ENCODE measurements at regions not wholly inside any gene's neighbourhood (a gene's known extent, or its start where the extent isn't known, plus 50 kb on each side); places are given as distances from the start of the nearest gene placed in this dataset.
A peak's percentile ranks its signal among the peaks of the same experiment; 100 is the strongest.

DNA sequence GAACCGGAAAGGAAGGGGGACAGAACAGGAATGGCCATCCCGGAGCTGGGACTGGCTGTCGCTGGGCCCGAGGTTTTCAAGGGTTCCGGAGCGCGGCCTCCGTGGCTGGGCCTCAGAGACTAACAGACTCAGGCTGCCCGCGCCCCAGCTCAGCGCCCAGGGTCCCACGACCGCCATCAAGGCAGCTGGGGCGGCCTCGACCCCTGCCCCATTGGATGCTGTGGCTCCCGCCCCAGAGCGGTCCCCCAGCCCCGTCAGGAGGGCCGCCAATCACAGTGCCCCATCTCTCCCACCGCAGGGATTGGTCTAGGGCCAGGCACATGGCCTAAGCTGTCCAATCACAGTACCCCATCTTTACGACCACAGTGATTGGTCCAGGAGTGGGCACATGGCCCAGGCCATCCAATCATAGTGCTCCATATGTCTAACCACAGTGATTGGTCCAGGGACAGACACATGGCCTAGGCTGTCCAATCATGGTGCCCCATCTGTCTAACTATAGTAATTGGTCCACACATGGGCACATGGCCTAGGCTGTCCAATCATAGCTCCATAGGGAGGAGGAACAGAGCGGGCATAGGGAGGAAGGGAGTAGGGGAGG, 105.3 kb upstream of the NKX1-1 start:
- DNase-seq (ENCODE audit: low read depth), result peak; percentile 8

DNA sequence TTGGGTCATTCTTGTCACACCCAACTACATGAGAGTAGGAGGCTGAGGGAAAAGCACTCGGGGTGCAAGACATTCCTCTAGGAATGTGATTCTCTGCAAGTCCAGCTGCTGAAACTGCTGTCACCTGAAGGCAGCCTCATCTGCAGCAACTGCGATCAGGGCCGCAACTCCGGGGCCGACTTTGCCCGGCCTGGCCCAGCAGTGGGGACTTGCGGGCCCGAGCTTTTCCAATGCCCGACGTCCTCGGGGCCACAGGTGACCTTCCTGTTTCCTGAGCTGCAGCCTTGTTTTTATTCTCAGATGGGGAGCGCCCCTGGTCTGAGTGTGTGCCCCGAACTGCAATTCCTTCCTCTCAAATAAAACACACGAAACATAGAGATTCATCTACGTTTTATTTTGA, 104.7 kb upstream of the NKX1-1 start:
- no peak for DNase-seq (ENCODE audit: low read depth)

DNA sequence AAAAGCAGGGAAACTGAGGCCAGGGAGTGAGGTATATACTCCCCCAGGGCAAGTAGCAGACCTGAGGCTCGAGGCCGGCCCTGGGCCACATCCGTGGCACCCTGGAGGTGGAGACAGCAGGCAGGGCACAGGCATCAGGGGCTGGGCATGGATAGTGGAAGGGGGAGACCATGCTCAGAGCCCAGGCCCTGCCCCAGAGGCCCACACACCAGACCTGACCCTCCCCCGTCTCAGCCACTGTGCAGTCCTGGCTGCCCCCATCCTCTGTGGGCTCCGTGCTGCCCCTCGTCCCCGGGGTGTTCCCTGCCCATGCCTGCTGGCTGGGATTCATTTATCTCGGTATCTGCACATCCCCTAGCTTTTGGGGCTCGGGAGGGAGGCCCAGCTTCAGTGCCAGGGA, 103.1 kb upstream of the NKX1-1 start:
- DNase-seq (ENCODE audit: low read depth), result no peak

DNA sequence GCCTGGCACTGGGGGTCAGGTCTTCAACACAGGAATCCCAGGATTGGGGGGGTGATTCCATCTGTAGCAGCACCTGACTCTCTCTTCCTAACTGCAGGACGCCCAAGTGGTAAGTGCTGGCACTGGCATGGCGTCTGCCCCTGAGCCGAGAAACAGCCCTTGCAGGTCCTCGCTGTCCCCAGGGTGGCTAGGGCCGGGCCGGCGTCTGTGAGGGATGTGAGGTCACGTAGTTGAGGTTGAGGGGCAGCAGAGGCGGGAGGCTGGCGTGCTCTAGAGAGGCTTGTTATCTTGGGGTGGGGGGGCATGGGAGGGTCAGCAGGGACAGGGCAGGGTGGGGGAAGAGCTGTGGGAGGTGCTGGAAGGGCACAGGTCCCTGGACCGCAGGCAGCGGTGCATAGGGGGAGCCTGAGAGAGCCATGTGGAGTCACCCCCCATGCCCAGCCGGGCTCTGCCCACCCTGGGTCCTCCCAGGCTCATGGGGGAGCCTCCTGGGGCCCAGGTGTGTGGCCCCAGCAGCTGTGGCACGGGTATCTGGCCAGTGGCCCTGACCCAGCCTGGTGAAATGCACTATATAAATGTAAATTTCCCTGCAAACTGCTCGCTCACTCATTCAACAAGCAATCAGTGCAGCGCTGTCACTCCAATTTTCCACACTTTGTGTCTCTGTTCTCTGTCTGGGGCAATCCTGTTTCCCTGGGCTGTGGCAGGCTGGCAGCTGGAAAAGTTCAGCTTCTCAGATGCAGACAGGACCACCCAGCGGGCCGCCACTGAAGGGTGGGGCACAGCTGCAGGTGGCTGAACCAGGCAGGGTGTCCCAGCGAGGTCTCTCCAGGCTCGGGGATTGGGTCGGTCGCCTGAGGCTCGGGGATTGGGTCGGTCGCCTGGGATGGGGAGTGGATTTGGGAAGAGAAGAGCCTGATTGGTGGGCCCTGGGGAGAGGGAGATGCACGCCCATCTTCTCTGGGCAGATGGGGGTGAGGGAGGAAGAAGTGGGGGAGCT, 102.2 kb upstream of the NKX1-1 start:
- DNase-seq (ENCODE audit: low read depth), result no peak

DNA sequence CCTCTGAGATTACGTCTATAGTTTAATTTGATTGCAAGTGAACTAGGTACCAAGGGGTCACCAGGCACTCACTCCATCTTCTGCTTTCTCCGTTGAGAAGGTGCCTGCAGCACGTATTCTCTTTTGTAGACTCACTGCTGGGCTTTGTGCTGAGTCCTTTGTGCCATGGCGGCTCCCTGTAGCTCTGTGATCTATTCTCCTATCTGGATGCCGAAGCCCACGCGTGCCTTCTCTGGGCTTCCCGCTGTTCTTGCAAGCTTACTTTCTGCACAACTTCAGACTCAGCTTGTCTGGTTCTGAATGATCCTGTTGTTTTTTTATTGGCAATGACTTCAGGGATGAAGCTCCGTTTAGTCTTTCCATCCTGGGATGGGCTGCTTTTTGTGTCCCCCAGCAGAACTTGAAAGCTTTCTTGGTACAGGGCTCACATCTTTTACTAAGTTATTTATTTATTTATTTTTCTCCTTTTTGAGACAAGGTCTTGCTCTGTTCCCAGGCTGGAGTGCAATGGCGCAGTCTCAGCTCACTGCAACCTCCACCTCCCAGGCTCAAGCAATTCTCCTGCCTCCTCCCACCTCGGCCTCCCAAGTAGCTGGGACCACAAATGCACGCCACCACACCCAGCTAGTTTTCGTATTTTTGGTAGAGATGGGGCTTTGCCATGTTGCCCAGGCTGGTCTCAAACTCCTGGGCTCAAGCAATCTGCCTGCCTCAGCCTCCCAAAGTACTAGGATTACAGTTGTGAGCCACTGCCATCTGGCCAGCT, 100.9 kb upstream of the NKX1-1 start:
- no peak for DNase-seq (ENCODE audit: low read depth)

DNA sequence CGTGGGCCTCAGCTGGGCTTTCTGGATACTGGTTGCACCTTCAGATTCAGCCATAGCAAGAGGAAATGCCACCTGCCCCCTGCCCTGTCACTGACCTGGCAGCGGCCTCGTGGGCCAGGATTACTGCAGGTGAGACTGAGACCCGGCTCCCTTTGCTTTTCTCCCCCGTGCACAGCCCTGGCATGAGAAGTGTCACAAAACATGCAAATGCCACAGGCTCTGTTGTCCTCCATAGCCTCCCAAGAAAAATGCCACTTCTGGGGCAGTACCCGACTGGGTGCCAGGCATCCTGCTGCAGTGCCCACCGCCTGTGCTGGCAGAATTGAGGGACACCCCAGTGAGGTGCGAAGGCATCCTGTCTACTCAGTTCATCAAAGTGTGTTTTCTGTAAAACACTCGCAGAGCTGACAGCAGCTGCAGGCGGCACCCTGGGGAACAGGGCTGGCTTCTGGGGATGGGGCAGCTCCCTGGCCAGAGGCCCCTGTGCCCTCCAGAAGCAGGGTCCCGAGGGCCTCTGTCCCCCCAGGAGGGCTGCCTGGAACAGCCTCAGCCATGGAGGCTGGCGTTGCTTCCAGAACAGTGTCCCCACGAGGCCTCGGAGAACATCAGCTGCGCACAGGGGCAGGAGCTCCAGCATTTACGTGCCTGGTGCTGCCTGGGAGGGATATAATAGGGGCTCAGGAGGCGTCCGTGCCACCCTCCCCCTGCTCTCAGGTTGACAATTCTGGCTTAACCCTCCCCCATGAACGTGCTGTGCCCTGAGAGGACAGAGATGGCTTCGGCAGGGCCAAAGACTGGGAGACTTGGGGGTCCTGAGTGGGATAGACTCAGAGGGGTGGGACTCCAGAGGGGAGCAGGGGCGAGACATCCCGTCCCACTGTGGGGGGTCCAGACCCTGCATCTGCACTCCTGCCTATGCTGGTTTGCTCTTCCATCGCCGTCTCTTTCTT, 99.5 kb upstream of the NKX1-1 start:
- DNase-seq (ENCODE audit: low read depth), result no peak

DNA sequence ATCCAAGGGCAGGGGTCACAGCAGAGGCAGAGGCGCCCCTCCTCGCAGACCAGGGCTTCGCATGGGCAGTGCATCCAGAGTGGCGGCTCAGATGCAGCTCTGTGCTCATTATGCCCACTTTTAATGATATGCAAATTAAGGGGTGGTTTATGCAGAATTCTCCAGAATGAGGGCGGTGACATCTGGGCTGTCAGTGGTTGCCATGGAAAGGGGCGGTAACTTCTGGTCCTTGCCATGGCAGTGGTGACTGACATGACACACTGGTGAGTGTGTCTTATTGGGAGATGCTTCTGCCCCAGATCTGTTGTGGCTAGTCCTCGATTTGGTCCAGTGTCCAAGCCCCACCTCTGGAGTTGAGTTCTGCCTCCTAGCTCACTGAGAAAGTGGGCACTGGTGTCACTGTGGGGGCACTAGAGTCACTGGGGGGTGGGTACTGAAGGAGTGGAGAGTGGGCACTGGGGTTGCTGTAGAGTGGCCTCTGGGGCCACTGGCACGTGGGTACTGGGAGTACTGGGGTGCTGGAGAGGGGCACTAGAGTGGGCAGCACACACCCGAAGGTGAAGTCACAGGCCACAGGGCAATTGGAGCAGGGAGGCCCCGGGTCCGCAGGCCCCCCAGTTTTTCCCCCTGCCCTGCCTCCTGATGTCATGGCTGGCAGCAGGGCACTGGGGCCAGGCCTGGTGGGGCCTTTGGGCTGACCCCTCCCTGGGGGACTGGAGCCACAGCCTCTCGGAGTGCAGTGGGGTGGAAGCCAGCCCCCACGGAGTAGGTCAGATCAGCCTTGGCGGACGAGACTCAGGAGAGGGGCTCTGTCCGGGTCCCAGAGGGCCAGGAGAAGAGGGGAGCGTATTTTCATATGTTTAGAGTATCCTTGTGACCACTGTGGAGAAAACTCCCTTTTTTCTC, 98.6 kb upstream of the NKX1-1 start:
- no peak for DNase-seq (ENCODE audit: low read depth)

DNA sequence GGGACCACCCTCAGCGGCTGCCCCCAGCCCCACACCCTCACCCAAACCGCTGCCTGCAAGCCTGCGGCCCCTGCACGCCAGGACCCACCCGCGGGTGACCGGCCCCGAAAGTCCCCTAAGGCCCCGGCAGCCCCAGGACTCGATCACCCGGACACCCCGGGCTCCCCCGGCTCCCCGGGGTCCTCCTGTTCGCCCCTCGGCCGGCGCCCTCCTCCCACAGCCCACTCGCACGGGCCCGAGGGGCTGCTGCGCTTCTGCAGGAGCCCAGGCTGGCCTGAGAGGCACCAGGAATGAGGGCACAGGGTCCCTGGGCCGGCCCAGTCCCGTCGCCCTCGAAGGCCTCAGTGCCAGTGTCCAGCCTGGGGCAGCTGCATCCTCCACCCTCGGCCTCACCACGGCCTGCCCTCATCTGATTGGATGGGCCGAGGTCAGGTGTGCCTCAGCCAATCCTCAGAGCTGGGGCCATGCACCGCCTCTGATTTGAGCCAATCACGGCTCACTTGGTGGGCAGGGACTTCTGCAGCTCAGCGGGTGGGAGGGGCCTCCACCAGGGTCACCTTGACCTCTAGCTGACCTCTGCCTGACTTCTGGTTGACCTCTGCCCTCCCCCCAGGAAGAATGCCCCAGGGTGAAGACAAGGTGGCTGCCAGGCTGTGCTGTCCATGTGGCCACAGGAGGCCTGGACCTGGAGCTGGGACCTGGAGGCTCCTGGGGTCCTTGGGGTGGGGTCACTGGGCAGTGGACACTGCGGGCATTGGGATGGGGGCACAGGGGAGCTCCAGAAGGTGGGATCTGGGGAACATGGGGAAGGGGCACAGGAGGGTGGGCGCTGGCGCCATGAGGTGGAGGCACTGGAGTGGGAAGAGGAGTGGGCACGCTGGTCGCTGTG, 97.6 kb upstream of the NKX1-1 start:
- no peak for DNase-seq (ENCODE audit: low read depth)

DNA sequence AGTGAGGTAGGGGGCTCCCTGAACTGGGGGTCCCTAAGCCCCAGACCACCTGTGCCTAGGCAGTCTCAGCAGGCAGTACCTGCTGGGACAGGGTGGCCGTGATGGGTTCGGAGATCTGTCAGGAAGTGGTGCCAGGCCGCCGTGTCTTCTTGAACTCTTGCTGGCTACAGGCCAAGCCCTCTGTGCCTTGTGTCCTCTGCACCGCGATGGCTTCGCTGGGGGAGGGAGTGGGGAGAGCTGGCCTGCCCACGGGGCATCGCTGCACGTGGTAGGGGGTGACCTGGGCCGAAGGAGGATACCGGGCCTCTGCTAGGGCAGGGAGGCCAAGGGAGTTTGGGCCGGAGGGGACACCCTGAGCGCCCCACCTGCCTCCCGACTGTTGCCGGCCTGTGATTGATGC, 96.7 kb upstream of the NKX1-1 start:
- DNase-seq (ENCODE audit: low read depth), result no peak

DNA sequence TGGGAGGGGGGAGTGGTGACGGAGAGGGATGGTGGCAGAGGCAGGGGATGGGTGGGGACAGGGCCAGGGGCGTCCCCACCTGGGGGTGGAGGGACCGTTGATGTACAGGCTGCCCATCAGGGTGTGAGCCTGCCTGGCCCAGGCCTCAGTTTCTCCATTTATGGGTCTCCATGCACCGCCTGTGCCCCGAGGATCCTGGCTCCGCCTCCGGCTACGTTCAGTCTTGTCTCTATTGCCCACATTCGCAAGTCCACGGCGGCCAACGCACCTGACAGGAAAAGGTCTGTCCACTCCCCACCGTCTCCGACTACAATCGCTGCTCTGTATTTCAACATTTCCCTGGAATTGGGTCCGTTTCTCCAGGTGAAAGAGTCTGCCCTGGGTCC, 96.3 kb upstream of the NKX1-1 start:
- no peak for DNase-seq (ENCODE audit: low read depth)

DNA sequence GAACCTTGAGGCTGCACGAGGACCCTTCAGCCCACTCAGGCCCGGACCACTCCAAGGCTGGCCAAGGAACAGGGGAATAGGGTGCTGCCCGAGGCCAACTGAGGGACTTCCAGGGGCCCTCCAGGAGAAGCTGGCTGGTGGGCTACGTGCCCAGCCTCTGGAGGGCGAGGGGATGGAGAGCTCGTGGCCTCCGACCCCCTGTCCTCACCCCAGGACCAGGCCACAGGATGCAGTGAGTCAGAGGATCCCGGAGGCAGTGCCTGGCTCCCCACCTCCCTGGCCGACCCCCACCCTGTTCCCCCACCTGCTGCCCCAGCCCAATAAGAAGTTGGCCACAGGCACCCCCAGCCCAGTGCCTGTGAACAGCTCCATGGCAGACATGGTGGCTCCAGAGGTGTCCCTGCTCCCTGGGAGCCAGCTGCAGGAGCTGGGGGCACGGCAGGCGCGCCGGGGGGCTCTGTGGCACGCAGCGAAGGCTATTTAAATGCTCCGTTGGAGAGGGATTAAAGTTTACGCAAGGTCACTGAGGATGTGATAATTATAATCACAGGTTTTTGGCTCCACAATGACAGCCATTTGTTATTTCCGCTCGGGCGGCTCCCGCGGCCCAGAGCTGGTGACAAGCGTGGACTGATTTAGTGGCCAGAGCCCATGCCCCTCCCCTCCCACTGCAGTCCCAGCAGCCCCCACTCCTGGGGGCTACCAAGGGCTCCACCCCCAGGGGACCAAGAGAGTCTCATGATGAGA, 95.7 kb upstream of the NKX1-1 start:
- no peak for DNase-seq (ENCODE audit: low read depth)

DNA sequence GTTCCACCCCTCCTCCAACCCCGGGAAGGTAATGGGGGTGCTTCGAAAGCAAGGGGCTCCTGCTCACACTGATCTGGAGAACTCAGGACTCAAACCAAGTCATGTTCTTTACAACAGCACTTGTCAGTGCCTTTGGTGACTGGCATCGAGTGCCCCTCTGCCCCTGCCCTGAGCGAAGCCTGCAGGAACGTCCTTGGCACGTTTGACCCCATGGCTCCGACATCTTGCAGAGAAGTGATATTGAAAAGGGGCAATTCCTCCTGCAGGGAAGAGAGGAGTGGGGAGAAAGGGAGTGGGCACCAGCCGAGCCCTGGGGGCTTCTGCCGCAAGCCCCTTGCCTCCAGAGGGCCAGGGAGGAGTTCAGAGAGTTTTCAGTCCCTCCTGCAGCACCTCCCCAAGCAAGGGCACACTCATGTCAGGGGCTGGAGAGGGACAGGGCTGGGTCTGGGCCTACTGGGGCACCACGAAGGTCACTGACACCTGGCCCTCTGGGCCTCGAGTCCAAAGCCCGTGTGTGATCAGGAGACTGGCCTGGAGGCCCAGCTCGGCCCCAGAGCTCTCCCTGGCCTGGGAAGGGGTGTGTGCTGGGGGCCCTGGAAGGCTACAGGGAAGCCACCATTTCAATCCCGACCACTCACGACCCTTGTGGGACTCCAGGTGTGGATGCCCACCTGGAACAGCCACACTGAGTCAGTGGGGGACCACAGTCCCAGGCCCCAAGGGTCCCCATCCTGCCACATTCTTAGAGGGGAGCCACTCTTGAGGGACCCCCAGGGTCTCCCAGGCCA, 94.9 kb upstream of the NKX1-1 start:
- DNase-seq (ENCODE audit: low read depth), result no peak

DNA sequence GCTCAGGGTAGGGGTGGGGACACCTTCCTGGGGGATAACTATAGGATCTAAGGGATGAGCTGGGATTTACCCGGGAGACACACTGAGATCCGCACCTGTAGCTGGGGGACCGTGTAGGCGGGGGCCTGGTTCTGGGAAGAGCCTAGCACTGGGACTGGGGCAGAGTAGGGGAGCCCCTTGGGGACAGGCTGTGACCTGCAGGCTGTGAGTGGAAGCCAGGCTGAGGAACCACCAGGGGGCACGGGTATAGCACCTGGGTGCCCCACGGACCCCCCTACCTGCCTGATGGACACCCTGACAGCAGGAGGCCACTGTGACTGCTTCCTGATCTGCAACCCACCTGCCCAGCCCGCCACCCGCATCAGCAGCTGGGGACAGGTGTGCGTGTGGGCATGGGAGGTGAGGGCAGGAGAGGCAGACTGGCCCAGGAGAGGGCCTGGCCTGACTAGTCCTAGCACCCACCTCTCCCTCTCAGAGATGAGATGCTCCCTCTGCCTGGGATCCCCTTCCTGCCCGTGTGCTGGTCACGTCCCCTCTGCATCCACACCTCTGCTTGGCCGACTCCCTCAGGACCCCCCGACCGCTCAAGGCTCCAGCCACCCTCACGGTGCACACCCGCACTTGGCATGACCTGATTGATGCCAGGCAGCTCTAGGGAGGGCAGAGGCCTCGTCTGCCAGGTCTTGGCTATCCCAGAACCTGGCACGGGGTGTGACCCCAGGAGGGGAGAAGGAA, 94.2 kb upstream of the NKX1-1 start:
- DNase-seq (ENCODE audit: low read depth), result no peak

DNA sequence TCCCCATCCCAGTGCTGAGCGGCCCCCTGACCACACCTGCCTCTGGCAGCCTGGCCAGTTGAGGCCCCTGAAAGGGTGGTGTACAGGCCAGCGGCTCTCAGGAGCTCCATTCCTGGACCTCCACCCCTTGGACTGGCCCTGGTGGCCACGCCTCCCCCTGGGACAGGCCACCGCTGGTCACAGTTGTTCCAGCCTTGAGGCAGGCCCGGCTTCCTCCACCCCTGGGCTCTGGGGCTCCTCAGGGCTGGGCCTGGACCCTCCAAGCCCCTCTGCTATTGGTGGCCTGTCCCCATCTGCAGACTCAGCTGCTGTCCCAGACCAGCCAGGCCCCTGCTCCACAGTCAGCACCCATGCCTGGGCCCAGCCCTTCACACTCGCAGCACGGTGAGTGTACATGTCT, 93.2 kb upstream of the NKX1-1 start:
- no peak for DNase-seq (ENCODE audit: low read depth)

DNA sequence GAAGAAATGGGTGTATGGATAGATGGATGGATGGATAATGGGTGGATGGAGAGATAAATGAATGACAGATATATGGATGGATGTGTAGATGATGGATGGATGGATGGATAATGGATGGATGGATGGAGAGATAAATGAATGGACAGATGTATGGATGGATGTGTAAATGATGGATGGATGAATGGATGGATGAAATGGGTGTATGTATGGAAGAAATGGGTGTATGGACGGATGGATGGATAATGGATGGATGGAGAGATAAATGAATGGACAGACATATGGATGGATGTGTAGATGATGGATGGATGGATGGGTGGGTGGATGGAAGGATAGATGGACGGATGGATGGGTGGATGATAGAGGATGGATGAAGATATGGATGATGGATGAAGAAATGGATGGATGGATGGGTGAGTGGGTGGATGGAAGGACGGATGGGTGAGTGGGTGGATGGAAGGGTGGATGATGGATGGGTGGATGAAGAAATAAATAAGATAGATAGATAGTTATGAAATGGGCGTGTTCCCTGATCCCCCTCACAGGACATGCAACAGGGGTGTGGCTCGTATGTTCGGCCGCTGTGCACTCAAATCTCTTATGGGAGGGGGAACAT, 91.1 kb upstream of the NKX1-1 start:
- DNase-seq (ENCODE audit: low read depth), result no peak

DNA sequence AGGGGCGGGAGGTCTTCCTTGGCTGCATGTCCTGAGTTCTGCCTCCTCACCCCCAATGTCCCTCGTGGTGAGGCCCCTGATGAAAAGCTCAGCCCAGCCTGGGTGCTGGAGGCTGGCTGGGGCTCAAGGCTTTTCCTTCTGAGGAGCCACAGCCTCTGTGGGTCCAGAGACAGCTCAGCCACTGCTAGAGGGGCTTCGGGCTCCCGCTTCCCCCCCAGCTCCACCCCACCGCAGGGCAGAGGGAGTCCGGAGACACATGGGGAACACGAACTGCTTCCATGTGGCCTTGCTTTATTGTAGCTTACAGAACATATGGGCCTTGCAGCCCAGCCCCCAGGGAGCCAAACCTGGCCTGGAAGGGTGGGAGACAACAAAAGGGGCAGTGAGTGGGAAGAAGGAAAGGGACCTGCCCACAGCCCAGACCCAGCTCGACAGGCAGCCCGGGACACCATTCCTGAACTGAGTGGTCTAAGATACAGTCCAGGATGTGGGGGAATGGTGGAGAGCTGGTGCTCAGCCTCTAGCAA, 89.9 kb upstream of the NKX1-1 start:
- no peak for DNase-seq (ENCODE audit: low read depth)

Measured in activated T-cell treated with anti-CD3 and anti-CD28 coated beads for 48 hours (primary cell).